MV-4-11 (cell line): ENCODE measurements at regions not wholly inside any gene's neighbourhood (a gene's known extent, or its start where the extent isn't known, plus 50 kb on each side); places are given as distances from the start of the nearest gene placed in this dataset.
"Not testable (repeated sequence)": the region's sequence is repeated elsewhere in the genome, so short reads cannot be mapped to it uniquely, and the experiment has no call there.

ENCODE experiments used
- DNase-seq: peaks from one replicate; lab custom pipeline; 2025; lab: John Stamatoyannopoulos, UW

GRCh38 chr2:181737302-181737701 lies 57.0 kb upstream of the NEUROD1 start:
- not testable (repeated sequence) for DNase-seq

GRCh38 chr2:181738074-181738473 lies 57.8 kb upstream of the NEUROD1 start:
- DNase-seq, result no peak

DNA sequence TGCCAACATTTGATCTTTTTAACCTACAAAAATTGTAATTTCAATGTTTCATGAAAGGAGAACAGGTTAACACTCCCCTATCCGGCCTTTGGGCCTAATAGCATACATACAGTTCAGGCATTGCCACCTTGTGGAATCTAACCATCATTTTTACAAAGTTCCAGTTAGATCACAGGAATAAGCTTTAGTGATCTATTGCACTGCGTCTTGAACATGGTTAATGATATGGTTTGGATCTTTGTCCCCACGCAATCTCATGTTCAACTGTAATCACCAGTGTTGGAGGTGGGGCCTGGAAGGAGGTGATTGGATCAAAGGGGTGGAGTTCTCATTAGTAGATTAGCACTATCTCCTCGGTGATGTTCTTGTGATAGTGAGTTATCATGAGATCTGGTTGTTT lies 58.2 kb upstream of the NEUROD1 start:
- no peak for DNase-seq

DNA sequence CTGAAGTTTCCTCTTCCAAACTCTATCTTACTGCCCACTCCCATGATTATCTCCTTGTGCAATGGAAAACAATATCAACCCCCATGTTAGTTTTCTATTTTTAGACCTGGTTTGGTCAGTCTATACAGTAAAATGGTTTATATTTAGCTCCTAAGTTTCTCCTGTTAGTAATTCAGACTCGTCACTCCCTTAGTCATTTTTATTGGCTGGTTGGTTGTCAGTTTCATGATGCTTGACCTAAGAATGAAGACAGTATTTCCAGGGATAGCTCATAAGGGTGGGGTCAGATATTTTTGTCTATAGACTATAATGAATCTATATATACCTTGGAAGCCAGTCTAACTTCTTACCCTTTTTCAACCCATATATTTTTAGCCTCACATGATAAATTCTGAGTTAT lies 61.4 kb upstream of the NEUROD1 start:
- DNase-seq, result no peak

GRCh38 chr2:181742361-181742760 lies 62.0 kb upstream of the NEUROD1 start:
- DNase-seq, result no peak

DNA sequence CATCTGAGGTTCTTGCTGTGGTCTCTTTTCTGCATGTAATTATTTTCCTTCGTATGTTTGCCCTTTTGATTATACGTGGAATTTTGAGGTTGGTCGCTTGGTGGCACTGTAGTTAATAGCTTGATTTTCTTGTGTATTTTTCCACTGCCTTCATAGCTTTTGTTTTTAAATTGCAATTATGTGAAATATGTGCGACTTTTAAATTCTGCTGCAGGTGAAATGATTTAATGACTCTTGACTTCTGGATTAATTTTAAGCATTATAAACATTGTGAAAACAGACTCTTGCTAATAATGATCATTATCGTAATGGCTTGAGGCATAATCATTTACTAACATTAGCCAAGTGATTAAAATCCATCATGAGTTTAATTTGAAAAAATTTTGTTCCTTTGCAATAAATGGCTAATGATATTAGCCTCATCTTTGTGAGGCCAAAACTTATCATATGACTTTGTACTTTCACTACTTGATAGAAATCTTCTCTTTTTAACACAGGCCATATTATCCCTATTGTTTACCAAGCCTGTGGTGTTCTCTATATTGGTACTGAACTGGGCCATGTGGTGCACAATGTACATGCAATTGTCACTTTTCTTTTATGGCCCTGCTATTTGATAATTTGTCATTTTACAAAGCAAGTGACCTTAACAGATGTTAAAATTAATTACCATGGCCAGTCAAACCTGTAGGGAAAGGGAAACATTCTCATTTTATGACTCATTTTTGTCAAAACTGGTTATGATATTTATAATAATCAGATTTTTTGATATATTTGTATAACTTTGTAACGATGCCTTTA lies 62.8 kb upstream of the NEUROD1 start:
- peak; percentile 47 for DNase-seq

- no peak for DNase-seq
Observed at GRCh38 chr2:181743723-181744031, 63.4 kb upstream of the NEUROD1 start.

DNA sequence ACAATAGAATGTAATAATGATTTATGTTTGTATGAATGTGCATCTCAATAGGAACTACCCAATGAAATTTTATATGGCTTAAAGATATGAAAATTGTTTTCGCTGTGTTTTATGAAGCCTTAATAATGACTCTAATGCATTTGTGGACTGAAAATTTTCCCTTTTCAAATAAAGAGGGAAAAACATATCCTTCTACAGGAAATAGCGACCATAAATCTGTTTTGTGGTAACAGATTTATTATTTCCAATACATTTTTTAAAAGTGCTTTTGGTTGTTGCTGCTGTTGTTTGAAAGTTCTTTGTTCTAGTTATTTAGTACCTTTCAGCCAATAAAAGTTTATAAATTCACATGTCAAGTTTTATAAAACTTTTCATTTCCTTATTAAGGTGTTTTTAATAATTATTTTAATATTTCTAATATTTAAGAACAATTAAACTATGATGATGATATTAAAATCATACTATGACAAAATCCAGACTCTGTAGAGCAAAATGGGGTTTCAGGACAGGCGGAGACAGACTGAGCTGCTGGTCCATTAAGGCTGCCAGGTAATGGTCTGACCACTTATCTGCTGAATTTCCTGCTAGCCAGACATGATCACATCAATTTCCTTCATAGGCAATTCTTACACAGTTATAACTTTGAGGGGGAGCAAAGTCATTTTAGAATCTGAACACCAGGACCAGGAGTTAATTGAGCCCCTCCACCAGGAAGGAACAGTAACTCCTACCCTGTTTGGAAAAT lies 65.7 kb upstream of the NEUROD1 start:
- no peak for DNase-seq

DNA sequence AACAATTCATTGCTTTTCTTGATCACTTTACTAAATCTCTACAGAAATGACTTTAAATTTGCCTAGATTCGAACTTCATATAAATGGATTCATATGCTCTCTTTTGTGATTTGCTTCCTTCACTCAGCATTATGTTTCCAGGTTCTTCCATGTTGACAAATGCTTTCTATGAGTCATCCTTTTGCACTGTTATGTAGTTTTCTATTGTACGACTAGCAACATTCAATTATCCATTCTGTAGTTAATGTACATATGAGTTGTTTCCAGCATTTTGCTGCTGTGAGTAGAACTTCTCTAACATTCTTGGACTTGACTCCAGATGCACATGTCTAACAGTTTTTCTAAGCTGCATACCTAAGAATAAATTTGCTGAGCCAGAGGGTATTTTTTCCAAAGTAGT lies 66.5 kb upstream of the NEUROD1 start:
- DNase-seq, result no peak

DNA sequence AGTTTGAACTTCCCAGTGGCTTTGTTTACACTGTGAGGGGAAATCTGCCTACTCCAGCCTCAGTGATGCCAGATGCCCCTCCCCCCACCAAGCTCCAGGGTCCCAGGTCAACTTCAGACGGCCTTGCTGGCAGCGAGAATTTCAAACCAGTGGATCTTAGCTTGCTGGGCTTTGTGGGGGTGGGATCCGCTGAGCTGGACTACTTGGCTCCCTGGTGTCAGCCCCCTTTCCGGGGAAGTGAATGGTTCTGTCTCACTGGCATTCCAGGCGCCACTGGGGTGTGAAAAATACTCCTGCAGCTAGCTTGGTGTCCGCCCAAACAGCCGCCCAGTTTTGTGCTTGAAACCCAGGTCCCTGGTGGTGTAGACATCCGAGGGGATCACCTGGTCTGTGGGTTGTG lies 70.0 kb upstream of the NEUROD1 start:
- DNase-seq, result no peak

DNA sequence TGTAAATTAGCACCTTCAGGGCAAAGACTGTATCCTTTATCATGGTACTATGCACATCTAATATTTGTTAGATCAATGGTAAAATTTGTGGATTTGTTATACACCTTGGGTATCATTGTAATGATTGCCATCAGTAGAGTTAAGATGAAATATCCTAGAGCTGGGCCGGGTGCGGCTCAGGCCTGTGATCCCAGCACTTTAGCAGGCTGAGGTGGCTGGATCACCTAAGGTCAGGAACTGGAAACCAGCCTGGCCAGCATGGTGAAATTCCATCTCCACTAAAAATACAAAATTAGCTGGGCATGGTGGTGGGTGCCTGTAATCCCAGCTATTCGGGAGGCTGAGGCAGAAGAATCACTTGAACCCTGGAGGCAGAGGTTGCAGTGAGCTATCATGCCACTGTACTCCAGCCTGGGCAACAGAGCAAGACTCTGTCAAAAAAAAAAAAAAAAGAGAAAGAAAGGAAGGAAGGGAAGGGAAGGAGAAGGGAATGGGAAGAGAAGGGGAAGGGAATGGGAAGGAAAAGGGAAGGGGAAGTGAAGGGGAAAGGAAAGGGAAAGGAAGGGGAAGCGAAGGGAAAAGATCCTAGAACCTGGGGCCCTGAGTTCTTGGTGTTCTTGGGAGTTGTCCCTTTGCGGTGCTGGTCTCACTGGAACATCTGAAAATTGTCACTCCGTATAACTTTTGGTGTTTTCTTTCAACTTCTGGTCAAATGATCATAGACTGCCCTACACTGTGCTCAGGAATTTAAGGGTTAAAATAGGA lies 71.1 kb upstream of the NEUROD1 start:
- no peak for DNase-seq

DNA sequence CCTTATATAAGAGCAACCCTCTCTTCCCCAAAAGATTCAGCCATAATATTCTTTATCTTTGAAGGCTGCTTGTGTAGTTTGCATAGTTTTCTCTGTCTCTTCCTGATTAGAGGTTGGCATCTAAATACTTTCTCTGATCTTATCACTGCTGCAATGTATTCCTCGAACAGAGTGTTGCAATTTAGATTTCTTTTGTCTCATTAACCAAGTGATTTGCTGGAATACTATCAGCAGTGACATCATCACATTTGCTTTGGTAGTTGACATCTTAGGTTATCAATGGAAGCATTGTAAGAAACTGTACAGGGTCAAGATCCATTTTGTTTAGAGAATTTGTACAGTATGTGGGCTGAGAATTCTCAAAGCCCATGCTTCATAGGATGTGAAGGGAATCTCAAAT lies 72.0 kb upstream of the NEUROD1 start:
- DNase-seq, result no peak

DNA sequence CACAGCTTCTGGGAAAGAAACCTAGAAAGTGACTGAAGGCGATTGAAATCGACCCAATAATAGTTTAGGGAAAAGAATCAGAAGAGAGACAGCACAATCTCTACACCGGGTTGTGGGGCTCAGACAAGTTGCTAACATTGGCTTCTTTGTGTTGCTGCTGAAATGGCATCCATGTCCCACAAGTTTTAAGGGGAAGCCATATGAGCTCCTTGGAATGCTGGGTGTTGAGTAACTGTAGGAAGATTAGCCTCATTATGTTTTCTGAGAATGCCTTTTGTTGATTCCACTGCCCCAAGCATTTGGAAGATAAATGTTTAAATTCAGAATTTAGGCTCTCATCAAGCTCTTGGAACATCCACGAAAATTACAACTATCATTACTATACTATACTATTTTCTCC lies 73.4 kb upstream of the NEUROD1 start:
- no peak for DNase-seq

- no peak for DNase-seq
Observed at GRCh38 chr2:181754105-181754504, 73.8 kb upstream of the NEUROD1 start.

- no peak for DNase-seq
Observed at GRCh38 chr2:181755181-181755580, 74.9 kb upstream of the NEUROD1 start.

DNA sequence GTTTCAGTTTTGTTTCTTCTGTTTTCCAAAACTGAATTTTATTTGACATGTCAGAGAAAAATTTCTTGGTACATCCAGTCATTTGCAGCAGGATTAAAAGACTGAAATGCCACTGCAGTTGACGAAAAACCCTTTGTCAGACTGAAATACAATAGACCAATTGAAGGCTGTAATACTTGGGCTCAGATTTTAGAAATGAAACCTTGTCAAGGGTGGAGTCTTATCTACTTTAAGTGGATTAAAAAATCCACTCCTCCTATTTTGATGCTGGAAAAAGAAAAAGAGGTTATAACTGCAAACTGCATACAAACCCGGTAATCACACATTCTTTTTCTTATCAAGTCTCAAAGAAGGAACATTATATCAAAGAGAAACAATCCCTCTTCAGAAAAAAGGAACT lies 80.2 kb upstream of the NEUROD1 start:
- no peak for DNase-seq

- no peak for DNase-seq
Observed at GRCh38 chr2:181761175-181761574, 80.9 kb upstream of the NEUROD1 start.

DNA sequence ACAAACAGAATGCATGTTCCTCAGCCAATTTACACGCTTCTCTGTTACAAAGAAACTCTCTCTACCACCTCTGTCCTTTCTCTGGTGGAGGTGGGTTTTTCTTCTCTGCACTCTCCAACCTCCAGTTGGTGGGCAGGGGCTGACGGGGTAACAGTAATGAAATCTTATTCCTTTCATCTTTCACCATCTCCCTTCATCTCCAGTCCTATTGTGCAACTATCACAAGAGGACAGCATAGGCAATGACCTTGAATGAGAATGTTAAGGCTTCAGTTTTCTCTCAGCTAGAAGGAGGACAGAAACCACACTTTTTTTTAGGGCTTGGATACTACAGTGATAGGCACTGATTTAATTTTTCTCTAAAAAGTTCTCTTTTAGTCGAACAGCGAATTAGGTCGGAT lies 81.7 kb upstream of the NEUROD1 start:
- DNase-seq, result no peak

DNA sequence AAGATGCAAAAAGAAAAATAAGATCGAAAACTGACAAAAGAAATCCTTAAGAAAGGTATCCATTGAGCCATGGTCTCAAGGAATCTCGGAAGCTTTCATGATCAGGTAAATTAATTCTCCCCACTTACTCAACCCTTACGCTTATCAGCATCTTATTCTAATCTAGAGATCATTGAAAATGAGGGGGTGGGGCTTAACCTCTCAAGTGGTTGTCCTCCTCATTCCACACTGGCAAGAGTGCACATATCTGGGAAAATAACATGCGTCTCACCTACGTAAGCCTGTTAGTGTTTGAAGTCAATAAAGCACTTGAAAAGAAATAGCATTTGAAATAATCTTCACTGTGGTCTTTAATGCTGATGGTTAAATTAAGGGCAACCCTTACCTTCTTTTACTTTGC lies 82.5 kb upstream of the NEUROD1 start:
- no peak for DNase-seq

DNA sequence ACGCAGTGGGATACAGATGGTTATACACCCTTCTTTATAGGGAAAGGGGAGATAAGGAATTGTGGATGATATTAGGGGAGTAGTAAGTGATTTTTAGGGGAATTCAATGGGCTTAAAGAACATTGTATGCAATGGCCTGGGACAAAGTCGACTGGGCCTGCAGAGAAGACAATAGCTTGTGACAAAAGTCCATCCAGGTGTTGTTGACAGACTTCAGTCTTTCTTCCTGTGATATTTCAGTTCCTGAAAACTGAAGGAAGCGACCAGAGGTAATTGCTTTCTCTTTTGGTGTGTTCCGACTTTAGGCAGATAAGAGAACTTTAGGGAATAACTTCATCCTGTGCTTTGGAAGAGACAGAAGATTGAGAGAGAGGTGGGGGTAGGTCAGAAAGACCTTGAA lies 83.1 kb upstream of the NEUROD1 start:
- DNase-seq, result no peak

GRCh38 chr2:181764095-181764963 lies 84.0 kb upstream of the NEUROD1 start:
- DNase-seq, result no peak

DNA sequence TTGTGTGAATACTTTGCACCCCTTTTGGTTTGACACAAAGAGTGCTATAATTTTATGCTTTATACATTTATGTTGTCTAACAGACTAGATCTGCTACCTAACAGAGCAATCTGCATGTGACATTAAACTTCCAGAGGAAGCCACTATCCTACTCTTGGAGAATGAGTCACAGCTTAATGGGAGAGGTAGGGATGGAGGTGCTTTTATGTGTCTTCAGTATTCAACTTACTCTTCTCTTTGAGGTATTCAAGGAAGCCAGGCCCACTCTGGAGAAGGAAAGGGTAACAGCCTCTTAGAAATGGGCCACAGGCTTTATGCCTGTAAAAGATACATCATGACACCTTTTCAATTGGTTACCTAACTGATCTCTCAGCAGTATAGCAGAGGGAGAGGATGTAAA lies 85.8 kb upstream of the NEUROD1 start:
- DNase-seq, result no peak
